OCI-LY3 (cell line): ENCODE measurements at regions not wholly inside any gene's neighbourhood (a gene's known extent, or its start where the extent isn't known, plus 50 kb on each side); places are given as distances from the start of the nearest gene placed in this dataset.

ENCODE experiments used
- H2AFZ ChIP-seq: fragments of 200-600, 300-600 bp; shearing (Covaris generic); 2 replicates; pipeline ENCODE4 v1.6.0; 2014; ENCODE audit warnings: antibody characterized with exemption, low read depth, low read length
- H3K27ac ChIP-seq: fragments of 200-600, 300-600 bp; sonication (generic); 2 replicates; pipeline ENCODE4 v1.5.1; 2014; ENCODE audit warnings: mild to moderate bottlenecking, low read length, moderate library complexity, mixed read lengths
- H3K27me3 ChIP-seq: fragments of 200-600, 300-600 bp; sonication (generic); 2 replicates; pipeline ENCODE4 v1.6.1; 2014; ENCODE audit warnings: low read depth, low read length, mixed read lengths
- H3K36me3 ChIP-seq: fragments of 200-600, 300-600 bp; sonication (generic); replicated peaks from 2 replicates; pipeline ENCODE3; 2014; ENCODE audit warnings: low read depth, low read length, mixed read lengths
- H3K4me1 ChIP-seq: fragments of 300-600, 200-600 bp; sonication (generic); 2 replicates; pipeline ENCODE4 v1.6.1; 2014; ENCODE audit warnings: low read length, mixed read lengths
- H3K4me2 ChIP-seq: fragments of 200-600, 300-600 bp; sonication (generic); 2 replicates; pipeline ENCODE4 v1.6.1; 2014; ENCODE audit warnings: low read length, mixed read lengths
- H3K4me3 ChIP-seq: fragments of 300-600, 200-600 bp; sonication (generic); 2 replicates; pipeline ENCODE4 v1.5.1; 2014; ENCODE audit warnings: antibody characterized with exemption, mild to moderate bottlenecking, low read length, moderate library complexity
- H3K79me2 ChIP-seq: fragments of 300-600, 200-600 bp; shearing (Covaris generic); 2 replicates; pipeline ENCODE4 v1.6.1; 2014; ENCODE audit warnings: mild to moderate bottlenecking, low read length, mixed read lengths
- H3K9ac ChIP-seq: fragments of 300-600, 200-600 bp; shearing (Covaris generic); 2 replicates; pipeline ENCODE4 v1.6.0; 2014; ENCODE audit warnings: mild to moderate bottlenecking, low read length, moderate library complexity
- H3K9me3 ChIP-seq: fragments of 200-600, 300-600 bp; shearing (Covaris generic); 2 replicates; pipeline ENCODE4 v1.6.1; 2014; ENCODE audit warnings: low read length, mixed read lengths; ENCODE audit not compliant: insufficient read depth
- H4K20me1 ChIP-seq: fragments of 200-600, 300-600 bp; sonication (generic); 2 replicates; pipeline ENCODE4 v1.6.1; 2016; ENCODE audit warnings: low read length, mixed read lengths; ENCODE audit not compliant: insufficient read depth
- EZH2phosphoT487 ChIP-seq: fragments of 200-600 bp; shearing (Covaris generic); IDR thresholded peaks from 2 replicates; pipeline ENCODE4 v1.6.1; 2018; ENCODE audit warnings: antibody characterized with exemption, mixed run types, low read depth
- TF ChIP-seq, protein P1 (sequence below): fragments of 200-600, 300-600 bp; sonication (generic); IDR thresholded peaks from 2 replicates; pipeline ENCODE4 v1.5.1; 2014; ENCODE audit warnings: antibody characterized with exemption, low read length, low read depth

DNA sequence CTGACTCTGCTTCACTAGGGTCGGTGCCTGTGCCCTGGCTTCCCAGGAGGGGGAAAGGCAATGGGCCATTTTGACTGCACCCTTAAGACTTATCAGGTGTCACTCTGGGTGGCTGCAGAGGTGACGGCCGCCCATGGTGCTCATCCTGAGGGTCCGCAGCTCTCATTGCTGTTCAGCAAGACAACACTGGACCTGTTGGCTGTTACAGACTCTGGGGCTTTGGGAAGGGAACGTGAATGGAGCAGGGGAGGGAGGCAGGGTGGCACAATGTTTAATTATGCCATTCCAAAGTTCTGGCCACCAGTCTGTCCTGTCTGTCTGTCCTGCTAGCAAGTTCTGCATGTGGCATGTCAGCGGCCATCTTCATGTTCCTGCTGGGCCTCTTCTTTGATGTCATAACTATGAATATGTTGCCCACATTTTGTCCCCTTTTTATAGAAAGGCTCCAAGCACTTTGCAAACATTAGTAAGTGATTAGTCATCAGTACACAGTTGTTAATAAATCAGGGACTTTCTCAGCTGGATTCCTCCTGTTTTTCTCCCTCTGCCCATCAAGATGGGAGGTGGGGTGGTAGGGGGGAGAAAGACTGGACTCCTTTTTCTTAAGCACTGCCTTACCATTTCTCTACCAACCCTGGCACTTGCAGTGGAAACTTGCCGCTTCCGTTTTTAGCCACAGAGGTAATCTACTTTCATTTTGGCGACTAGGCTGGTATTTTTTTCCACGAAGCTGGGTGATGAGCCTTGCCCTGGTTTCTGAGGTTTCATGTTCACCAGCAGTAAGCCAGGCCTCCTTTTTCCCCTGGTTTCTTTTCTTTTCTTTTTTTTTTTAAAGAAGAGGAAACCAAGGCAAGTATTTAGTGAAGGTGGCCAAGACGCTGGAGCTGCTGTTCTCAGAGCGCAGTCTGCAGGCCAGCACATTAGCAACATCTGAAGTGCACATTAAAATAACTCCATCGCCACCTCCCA lies 88.6 kb upstream of the TRIM2 start:
- Histone ChIP-seq H4K20me1 (no peaks in the 10 kb centered on the region), H3K4me2 (peak overlapping the region; percentile 70), H3K9me3 (no peaks in the 10 kb centered on the region), H3K9ac (peak overlapping the region; percentile 33), H3K36me3 (no peaks in the 10 kb centered on the region), H3K4me1 (peaks cover 14% of the 10 kb centered on the region), H3K79me2 (no peaks in the 10 kb centered on the region), H2AFZ (peak overlapping the region; percentile 72), H3K4me3 (peak overlapping the region; percentile 69), H3K27me3 (peaks cover 21% of the 10 kb centered on the region), H3K27ac (peak overlapping the region; percentile 11; the same call in 1 of the 2 replicates)
- no peak for TF ChIP-seq EZH2phosphoT487
- TF ChIP-seq, protein P1, sequence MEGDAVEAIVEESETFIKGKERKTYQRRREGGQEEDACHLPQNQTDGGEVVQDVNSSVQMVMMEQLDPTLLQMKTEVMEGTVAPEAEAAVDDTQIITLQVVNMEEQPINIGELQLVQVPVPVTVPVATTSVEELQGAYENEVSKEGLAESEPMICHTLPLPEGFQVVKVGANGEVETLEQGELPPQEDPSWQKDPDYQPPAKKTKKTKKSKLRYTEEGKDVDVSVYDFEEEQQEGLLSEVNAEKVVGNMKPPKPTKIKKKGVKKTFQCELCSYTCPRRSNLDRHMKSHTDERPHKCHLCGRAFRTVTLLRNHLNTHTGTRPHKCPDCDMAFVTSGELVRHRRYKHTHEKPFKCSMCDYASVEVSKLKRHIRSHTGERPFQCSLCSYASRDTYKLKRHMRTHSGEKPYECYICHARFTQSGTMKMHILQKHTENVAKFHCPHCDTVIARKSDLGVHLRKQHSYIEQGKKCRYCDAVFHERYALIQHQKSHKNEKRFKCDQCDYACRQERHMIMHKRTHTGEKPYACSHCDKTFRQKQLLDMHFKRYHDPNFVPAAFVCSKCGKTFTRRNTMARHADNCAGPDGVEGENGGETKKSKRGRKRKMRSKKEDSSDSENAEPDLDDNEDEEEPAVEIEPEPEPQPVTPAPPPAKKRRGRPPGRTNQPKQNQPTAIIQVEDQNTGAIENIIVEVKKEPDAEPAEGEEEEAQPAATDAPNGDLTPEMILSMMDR = peak; percentile 21; the same call in 1 of the 2 replicates

GRCh38 chr4:153116291-153116680 lies 88.0 kb upstream of the TRIM2 start:
- TF ChIP-seq, protein P1 = no peak
- no peak for TF ChIP-seq EZH2phosphoT487
- Histone ChIP-seq H3K9me3 (no peaks in the 10 kb centered on the region), H3K4me1 (peaks cover 13% of the 10 kb centered on the region), H3K4me3 (peak overlapping the region; percentile 69), H3K27ac (0 out of 2 replicates have a peak overlapping the region, but pooled peaks have one; percentile 11), H4K20me1 (no peaks in the 10 kb centered on the region), H3K36me3 (no peaks in the 10 kb centered on the region), H3K4me2 (peak overlapping the region; percentile 70), H3K9ac (peak overlapping the region; percentile 33), H3K27me3 (peaks cover 17% of the 10 kb centered on the region), H2AFZ (peak overlapping the region; percentile 72), H3K79me2 (no peaks in the 10 kb centered on the region)

- no peak overlapping the region for H2AFZ ChIP-seq
- H3K4me1 ChIP-seq = peaks cover 13% of the 10 kb centered on the region
- peak overlapping the region; percentile 70 for H3K4me2 ChIP-seq
- H3K9me3 ChIP-seq = no peaks in the 10 kb centered on the region
- H3K9ac ChIP-seq = no peak overlapping the region
- no peak overlapping the region for H3K4me3 ChIP-seq
- TF ChIP-seq, protein P1 = no peak
- no peak for TF ChIP-seq EZH2phosphoT487
- no peaks in the 10 kb centered on the region for H3K79me2 ChIP-seq
- H3K36me3 ChIP-seq = no peaks in the 10 kb centered on the region
- H3K27ac ChIP-seq = no peak overlapping the region
- peaks cover 17% of the 10 kb centered on the region for H3K27me3 ChIP-seq
- H4K20me1 ChIP-seq = no peaks in the 10 kb centered on the region
Observed at GRCh38 chr4:153116801-153117200, 87.4 kb upstream of the TRIM2 start.

- H3K27me3 ChIP-seq = peaks cover 17% of the 10 kb centered on the region
Observed at GRCh38 chr4:153117554-153117953, 86.7 kb upstream of the TRIM2 start.

More at GRCh38 chr4:153117554-153117953, 86.7 kb upstream of the TRIM2 start:
- Histone ChIP-seq H4K20me1 (no peaks in the 10 kb centered on the region), H3K9me3 (no peaks in the 10 kb centered on the region), H3K4me2 (no peak overlapping the region), H3K36me3 (no peaks in the 10 kb centered on the region), H3K4me3 (no peak overlapping the region), H3K79me2 (no peaks in the 10 kb centered on the region), H3K9ac (no peak overlapping the region), H3K27ac (no peak overlapping the region), H2AFZ (no peak overlapping the region), H3K4me1 (peaks cover 13% of the 10 kb centered on the region)
- no peak for TF ChIP-seq EZH2phosphoT487
- TF ChIP-seq, protein P1 = no peak
